ENCODE measurements at regions not wholly inside any gene's neighbourhood (a gene's known extent, or its start where the extent isn't known, plus 50 kb on each side); places are given as distances from the start of the nearest gene placed in this dataset.
A peak's percentile ranks its signal among the peaks of the same experiment; 100 is the strongest.

DNA sequence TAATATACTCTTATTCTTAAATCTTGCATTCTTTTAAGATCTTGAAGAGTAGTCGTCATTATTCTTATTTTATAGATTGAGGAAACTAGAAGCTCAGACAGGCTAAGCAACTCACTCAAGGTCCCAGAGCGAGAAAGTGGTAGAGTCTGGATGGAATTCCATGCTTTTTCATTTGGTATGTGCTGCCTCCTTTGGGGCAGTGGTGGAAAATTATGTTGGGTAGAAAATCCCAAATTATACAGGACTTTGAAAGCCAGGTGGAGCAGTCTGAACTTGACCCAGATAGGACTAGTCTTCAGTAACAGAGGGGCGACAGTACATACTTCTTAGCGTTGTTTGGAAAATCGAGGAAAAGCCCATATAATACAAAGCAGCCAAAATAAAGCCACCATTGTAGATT lies 205.6 kb downstream of the ATG4C start:
- DNase-seq, result no peak

DNA sequence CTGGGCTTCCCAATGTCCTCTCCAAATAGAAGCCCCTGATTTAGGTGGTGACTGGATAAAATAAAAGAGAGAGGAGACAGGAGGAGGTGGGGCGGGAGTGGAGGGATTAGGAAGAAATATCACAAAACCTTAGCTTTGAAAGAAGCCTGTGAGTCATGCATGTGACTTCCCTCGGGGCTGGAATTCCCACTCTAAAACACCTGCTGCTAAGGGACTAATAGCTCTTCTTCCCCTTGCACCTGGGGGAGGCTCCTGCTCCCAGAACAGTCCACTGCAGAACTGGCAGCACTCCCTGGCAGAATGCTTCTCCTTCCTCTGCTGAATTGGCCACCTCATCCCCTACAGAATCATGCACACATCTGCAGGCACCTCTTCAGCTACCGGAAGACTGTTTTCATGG lies 207.2 kb downstream of the ATG4C start:
- DNase-seq, result no peak

DNA sequence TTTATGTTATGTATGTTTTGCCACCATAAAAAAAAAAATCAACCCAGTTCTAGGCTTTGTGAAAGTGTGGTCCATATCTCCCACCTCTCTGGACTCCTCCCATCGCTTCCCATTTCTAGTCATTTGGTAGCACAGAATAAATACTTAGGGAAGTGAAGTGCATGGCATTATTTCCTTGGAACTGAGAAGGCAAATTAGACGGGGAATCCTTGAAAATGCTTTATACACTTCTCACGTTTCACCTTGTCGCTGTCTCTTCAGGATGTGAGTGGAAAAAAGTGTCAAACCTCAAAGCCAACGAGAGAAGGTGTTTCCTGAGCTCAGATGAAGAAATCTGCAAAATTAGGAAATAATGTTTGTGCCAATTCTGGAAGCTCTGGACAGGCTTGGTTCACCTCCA lies 209.9 kb downstream of the ATG4C start:
- DNase-seq, result no peak

DNA sequence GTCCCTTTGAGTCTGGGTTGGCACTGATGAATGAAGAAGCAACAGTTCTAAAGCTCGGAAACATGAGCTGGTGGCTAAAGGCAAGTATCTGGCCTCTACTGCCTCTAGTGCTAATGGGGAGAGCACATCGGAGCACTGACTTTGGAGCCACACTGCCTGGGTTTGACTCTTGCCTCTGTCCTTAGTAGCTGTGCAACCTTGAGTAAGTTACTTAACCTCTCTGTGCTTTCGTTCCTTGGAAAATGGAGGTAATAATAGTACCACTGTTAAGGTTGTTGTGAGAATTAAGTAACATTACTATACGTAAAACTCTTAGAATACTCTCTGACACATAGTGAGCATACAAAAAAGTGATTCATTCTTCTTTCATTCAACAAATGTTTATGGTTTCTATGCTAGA lies 211.2 kb downstream of the ATG4C start:
- DNase-seq, result no peak

DNA sequence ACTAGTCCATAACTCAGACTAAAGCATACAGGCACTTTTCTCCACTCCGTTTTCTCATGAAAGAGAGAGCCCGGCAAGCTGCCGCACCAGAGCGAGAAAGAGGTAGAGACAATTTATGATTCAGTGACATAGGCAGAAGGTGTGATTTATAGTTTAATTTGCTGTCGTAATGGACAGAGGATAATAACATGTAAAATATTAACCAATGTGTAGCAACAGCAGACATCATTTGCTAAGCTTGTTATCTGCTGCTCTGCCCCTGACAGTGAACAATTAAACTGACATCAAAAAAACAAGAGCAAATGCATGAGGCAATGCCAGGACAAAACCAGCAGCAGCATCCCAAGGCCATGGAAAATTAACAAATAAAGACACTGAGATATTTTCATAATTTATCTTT lies 214.0 kb downstream of the ATG4C start:
- no peak for DNase-seq

DNA sequence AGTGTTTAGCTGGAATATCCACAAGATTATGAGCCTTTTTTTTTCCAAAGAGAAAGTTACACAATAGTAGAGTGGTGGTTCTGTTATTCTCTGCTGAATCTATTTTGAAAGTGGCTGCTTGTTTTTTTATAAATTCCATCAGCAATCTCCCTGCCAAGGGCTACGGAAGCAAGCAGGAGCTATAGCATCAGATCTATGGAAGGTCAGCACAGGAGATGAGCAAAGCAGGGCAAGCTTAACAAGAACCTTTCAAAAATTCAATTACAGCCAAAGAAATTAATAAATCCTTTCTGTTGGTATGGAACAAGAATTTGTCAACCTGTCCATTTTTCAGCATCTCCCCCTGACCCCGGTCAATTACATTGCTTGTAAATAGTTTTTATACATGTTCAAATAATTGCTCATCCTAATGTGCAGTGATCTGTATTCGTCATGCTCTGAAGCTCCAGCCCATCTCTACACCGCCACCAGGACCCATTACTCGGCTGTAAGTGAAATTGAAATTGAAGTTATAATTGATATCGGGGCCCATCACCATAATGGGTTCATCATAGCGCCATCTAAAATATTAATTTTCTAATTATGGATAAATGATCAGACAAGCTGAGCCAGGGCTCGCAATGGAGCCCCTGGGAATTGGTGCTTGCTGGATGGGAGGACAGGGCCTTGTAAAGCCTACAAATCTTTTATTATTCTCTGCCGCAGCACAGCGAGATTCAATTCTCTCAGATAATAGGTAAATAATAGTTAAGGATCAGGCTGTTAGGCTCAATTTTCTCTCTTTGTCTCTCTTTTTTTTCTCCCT lies 215.1 kb downstream of the ATG4C start:
- no peak for DNase-seq

DNA sequence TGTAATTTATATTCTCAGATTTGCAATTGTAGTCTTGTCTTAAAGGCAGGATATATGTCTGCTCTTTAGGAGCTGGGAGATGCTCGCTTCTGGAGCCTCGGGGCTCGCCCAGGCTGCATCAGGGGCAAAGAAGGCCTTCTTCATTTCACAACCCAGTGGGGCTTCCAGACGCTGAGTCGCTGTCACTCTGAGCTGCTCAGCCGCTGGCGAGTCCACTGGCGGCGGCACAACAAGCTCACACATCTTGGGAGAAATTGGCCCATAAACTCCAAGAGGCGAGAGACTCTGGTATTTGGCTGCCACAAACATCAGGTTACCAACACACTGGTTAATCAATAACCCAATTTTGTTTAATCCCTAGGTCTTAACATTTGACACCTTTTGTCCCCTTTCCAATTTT lies 216.6 kb downstream of the ATG4C start:
- no peak for DNase-seq

DNA sequence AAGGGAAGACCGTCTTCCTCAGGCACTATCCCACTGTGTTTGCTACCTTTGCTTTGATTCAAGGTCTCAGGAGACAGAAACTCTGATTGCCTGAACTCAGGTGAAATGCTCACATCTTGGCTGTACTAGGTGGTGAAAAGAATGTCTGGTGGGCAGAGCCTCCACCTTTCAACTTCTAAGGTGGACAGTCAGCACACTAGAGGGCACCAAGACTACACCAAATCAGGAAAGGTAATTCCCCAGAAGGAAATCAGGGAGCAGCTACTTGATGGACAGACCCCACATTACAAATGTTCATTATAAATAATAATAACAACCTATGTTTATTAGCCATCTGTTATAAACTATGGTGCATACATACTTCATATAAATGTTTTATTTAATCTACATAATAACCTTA lies 220.9 kb downstream of the ATG4C start:
- no peak for DNase-seq

DNA sequence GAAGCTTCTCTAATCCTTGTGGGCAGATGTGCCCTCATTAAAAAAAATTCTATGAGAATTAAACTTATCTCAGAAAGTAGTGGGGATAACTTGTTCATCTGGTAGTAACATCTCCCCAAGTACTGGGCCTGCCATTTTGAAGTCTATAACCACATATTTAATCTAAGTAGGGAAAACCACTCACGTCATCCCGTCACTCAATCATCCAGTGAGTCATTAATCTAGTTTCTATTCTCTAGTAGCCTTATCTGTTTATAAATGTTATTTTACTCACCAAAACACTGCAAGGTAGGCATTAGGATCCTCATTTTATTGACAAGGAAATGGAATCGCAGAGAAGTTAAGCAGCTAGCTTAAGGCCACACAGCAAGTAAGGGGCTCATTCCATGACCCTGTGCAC lies 221.9 kb downstream of the ATG4C start:
- DNase-seq, result no peak

DNA sequence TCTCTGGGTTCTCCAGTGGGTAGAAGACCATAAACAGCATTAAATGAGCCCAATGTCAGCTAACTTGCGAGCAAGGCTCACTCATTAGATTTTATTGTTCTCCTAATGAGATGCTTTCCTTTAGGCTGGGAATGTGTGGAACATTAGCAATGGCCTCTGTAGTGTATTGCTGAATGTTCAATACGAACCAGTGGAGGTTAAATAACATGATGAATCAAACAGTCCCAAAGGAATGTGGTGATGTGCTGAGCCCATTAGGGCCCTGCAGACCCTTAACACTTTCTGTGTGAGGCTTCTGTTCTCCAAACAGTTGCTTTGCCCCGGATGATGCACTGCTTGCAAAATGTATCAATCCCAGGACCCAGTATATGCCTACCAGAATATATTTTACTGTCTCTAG lies 225.5 kb downstream of the ATG4C start:
- DNase-seq, result no peak

DNA sequence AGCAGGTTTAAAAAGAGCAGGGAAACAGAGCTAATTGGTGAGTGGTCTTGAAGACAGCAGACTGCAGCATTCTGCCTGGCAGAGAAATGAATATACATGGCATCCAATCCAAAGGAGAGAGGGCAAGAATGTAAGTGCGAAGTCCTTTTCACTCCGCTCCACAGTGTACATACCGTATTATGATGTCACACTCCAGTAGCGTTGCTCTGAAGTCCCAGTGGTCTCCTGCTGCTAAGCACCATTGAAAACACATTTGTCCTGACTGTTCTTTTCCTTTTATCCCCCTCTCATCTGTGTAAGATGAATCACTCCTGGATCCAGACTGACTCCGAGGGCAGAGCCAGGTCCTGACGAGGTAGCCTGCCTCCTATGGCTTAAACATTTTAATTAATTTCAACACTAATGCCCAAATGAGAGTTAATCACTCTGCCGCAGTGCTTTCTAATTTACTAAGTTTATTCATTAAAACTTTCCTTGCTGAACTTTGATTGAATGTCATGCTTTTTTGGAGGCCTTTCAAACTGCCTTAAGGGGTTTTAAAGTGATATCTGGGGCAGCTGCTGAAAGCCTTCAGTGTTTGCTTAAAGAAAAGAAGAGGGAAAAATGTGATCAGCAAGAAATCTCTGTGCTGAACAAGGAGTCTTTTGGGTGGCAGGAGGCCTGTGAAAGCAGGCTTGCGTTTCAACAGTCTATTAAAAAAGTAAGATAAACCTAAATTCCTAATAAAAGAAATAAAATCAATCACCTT lies 227.2 kb downstream of the ATG4C start:
- DNase-seq, result no peak

DNA sequence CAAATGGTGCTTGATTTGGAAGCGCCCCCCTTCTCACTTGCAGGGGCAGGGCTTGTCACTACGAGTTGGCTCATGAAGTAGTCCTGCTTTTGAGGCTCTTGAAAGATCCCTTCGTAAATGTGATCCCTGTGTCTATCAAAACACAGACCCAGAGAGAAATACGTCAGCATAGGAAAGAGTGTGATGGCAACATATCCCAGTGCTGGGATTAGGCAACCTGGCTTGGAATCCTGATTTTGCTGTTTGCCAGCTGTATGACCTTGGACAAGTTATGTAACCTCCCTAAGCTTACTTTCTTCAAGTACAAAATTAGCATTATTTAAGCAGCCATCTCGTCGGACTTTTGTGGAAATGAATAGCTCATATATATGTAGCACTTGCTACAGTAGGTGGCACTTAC lies 228.4 kb downstream of the ATG4C start:
- DNase-seq, result no peak

DNA sequence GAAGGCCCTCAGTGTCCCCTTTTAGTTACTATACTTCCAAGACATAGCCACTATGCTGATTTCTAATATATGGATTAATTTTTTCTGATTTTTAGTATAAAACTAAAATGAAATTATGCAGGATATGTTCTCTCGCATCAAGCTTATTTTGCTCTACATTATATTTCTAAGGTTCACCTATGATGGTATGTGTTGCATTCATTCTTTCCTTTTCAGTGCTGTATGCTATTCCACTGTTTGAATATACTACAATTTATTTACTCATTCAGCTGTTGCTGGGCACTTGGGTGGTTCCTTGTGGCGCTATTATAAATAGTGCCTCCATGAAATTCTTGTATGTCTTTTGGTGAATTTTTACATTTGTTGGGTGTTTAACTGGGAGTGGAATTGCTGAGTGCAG lies 230.3 kb downstream of the ATG4C start:
- DNase-seq, result no peak

DNA sequence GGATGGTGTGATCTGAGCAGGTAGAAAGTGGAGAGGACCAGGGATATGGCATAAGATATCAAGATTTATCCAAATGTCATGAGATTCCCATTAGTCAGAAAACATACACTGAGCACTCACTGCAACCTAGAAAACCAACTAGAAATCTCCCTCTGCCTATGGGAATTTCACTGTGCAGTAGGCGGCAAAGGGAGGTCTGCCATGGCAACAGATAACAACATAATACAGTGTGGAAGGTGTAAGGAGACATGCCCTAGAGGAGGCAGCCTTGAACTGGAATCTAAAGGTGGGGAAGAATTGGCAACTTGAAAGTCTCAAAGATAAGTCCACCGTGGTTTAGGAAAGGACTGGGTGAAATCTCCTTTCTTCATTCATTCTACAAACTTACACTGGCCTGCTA lies 238.4 kb downstream of the ATG4C start:
- no peak for DNase-seq

DNA sequence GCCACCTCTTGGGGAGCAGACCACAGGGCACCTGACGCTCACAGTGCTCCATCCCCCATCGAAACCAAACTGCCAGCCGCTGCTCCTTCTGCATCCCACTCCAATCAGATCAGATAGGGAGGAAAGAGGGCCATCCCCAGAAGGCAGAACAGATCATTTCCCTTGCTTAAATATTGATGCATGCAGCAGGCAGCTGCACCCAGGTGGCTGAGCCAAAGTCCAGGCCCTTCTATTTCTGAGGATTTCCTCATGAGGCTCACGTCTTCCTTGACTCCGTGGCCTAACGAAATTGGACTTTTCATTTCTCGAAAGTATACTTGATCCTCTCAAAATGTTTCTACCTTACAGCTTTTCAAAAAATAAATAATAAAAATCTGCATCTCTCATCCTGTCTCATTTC lies 239.2 kb downstream of the ATG4C start:
- DNase-seq, result no peak

DNA sequence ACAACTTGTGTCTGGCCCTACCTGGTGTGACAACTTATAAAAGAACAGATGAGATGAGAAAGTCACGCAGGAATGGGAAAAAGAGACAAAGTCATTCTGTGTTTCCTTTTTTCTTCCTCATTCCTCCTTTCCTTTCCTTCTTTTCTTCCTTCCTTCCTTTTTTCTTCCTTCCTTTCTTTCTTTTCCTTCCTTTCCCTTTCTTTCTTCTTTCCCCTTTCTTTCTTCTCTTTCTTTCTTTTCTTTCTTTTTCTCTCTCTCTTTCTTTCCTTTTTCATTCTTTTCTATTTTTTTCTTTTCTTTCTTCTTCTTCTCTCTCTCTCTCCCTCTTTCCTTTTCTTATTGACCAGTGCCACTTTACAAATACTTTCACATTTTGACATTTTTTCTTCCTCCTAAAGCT lies 239.7 kb downstream of the ATG4C start:
- no peak for DNase-seq

DNA sequence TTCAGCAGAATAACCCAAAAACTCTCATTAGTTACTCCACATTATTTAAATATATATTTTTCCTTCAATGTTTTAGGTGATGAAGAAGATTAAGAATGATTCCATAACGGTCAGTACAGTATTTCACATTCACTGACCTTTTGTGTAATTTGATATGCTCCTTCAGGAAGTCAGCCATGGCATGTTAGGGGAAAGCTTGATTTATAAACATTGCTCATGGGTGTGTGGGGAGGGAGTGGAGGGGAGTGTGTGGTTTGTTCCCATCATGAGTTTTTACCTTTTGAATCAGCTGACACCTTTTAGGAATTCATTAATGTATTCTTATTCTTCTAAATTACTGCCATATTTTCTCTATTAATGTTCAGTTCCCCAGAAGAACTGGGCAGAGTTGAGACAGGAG lies 240.2 kb downstream of the ATG4C start:
- no peak for DNase-seq

DNA sequence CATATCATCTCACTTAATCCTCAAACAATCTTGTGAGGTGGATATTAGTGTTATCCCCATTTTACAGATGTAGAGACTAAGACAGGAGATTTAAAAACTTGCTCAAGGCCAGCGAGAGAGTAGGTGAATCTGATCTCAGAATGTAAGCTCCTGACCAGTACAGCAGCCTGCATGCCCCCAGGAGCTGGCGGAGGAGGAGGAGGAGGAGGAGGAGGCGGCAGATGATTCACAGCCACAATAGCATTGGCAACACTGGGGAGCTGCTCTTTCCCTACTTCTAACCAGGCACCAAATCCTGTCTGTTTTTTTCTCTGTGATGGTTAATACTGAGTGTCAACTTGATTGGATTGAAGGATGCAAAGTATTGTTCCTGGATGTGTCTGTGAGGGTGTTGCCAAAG lies 243.2 kb downstream of the ATG4C start:
- no peak for DNase-seq

DNA sequence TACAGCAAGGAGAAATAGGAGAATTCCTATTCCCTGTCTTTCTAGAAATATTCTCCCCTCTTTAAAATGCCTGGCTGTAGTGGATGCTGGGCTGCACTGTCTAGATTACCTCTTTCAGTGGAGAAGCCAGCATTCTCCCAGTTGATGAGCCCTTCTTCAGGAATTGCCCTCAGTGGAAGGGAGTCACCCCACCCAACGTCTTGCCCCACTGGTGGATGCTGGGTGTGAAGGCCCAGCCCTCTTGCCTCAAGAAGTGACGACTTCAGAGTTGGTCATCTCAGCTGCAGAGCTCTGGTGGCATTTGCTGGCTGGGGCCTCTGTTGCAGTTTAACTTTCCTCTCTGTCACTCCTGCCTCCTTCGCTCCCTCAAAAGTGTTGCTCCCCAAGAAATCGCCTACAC lies 248.2 kb downstream of the ATG4C start:
- DNase-seq, result no peak

DNA sequence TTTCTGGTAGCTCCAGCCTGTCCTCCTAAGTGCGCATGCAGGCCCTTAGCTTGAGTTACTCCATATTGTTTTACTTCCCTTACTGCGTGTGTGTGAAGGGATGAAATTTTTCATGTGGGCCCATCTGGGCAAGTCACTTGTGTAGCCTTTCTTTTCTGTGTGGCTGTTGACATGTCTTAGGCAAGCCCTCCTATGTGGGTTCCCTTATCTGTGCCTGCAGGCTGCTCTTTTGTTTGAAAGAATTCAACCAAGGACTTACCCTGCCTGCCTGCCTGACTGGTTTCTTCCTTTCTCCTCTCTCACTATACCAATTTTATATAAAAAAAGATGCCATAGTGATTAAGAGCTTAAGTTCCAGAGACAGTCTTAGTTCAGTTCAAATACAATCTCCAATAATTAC lies 249.3 kb downstream of the ATG4C start:
- peak; percentile 74 for DNase-seq

DNA sequence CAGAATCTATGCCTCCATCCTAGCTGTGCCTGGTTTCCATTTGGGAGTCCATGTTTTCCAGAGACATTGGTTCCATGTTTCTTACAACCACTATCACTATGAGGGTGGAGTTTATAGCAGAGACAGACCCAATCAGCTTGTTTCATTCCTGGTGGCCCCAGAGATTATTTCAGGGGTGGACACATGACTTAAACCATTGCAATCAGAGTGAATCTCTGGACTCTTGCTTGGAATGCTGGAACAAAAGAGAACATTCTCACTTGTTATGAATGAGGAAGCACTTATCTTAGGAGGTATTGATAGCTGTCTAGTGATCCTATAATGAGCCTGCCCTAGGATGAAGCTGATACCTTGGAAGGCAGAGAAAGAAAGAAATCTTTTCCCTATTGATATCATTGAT lies 250.3 kb downstream of the ATG4C start:
- no peak for DNase-seq

DNA sequence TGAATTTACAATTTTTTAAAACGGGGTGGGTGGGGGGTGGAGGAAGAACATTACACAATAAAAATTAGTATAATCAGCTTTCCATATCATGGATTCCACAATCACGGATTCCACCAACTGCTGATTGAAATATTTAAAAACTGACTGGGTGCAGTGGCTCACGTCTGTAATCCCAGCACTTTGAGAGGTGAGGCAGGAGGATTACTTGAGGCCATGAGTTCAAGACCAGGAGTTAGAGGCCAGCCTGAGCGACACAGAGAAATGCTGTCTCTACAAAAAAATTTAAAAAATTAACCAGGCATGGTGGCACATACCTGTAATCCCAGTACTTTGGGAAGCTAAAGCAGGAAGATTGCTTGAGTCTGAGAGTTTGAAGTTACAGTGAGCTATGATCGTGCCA lies 254.7 kb downstream of the ATG4C start:
- no peak for DNase-seq

DNA sequence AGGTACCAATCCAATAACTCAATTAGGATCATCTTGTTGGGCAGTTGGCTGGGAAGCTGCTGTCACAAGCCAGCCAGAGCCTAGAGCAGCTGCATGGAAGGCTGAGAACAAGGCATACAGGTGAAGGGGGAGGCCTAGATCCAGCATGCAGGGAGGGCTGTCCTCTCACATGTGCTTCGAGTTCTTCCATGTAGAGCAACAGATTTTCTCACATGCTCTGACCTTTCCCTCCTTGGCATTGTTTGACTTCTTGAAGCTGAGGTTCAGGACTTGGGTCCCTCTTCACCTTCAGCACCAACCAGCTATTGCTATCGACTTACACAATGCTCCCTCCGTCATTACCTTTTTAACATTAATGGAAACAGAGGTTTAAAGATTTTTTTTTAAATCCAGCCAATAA lies 257.7 kb downstream of the ATG4C start:
- DNase-seq, result no peak

DNA sequence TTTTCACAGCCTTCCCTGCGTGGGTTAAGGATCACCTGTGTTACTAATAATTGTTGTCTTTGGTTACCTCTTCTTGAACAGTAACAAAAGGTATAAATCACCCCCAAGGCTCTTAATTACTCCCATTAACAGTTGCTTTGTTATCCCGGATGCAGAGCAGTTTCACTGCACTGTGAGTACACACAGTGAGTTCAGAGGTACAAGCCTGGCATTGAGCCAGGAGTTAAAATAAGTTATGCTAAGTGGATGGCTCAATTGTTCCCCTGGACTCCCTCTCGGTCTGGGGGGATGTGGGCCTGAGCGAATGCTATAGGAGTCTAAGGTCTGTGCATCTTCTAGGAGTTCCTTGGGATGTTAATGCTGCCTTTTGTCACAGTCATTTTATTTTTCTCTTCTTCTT lies 258.3 kb downstream of the ATG4C start:
- no peak for DNase-seq

DNA sequence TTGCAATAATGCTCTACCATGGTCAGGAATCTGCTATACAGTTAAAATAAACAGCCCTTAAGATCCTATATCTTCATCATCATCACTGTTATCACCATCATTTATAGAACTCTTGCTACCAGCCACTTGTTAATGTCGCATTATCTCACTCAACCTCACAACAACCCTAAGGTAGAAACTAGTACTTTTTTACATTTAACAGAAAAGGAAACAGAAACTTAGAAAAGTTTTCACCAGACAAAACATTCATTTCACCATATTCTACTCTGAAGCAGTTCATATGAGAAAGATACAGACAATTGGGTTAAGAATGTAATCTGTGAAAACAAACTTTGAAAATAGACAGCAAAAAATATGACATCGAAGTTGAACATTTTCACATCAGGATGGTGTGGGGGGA lies 262.6 kb downstream of the ATG4C start:
- no peak for DNase-seq
